Peyer's patch (tissue), 4 donors: ENCODE measurements at regions not wholly inside any gene's neighbourhood (a gene's known extent, or its start where the extent isn't known, plus 50 kb on each side); places are given as distances from the start of the nearest gene placed in this dataset.

Experiments
- DNase-seq, 3 donors: peaks; one replicate each; pipeline ENCODE4 v3.0.0-alpha.2; 2017 to 2019
- H3K27ac ChIP-seq, 4 donors: fragments of 200-600 bp; sonication (generic); one replicate each; pipeline ENCODE4 v1.5.1; 2016 to 2019
- H3K27me3 ChIP-seq, 2 donors: fragments of 200-600 bp; sonication (generic); one replicate each; pipeline ENCODE4 v1.5.1; 2019
- H3K36me3 ChIP-seq, 3 donors: fragments of 200-600 bp; sonication (generic); one replicate each; pipeline ENCODE4 v1.5.1; 2016 to 2019
- H3K4me1 ChIP-seq, 4 donors: fragments of 200-600 bp; sonication (generic); one replicate each; pipeline ENCODE4 v1.5.1; 2016 to 2019
- H3K4me3 ChIP-seq, 4 donors: fragments of 200-600 bp; sonication (generic); 1 replicate in 3 of 4; 2 replicates in 1 of 4; pipeline ENCODE4 v1.5.1; 2016 to 2019; ENCODE audit warnings: mild to moderate bottlenecking in 1 of 4
- H3K9me3 ChIP-seq, 4 donors: fragments of 200-600 bp; sonication (generic); one replicate each; pipeline ENCODE4 v1.5.1; 2016 to 2019; ENCODE audit warnings: mild to moderate bottlenecking in 1 of 4
- CTCF ChIP-seq, 6 experiments: fragments of 450-650 bp in 4 of 6; fragments of 200-600 bp in 2 of 6; sonication (generic) in 1 of 6; IDR thresholded peaks; one replicate each; pipeline ENCODE4 v1.5.1; 2017 to 2019; ENCODE audit warnings: antibody characterized with exemption in 6 of 6, mild to moderate bottlenecking in 3 of 6, moderate library complexity in 1 of 6
- POLR2A ChIP-seq, 2 donors: fragments of 450-650 bp; IDR thresholded peaks; one replicate each; pipeline ENCODE4 v1.5.1; 2017; ENCODE audit warnings: antibody characterized with exemption in 2 of 2, mild to moderate bottlenecking in 2 of 2, moderate library complexity in 2 of 2

GRCh38 chr6:22747571-22747970, 178.2 kb downstream of the HDGFL1 start:
- no peak overlapping the region for H3K27ac ChIP-seq
- no peaks in the 10 kb centered on the region for H3K27me3 ChIP-seq
- DNase-seq, result no peak
- TF ChIP-seq CTCF (IDR thresholded peaks at IDR 0.05) (no peak), POLR2A (IDR thresholded peaks at IDR 0.05) (no peak)
- no peak overlapping the region for H3K4me3 ChIP-seq
- H3K4me1 ChIP-seq, result no peaks in the 10 kb centered on the region
- no peaks in the 10 kb centered on the region for H3K36me3 ChIP-seq
- H3K9me3 ChIP-seq, result no peaks in the 10 kb centered on the region

GRCh38 chr6:22748681-22749080, 179.3 kb downstream of the HDGFL1 start:
- Histone ChIP-seq H3K27ac (no peak overlapping the region), H3K27me3 (no peaks in the 10 kb centered on the region), H3K9me3 (no peaks in the 10 kb centered on the region), H3K4me1 (no peaks in the 10 kb centered on the region), H3K36me3 (no peaks in the 10 kb centered on the region), H3K4me3 (no peak overlapping the region)
- no peak for DNase-seq
- TF ChIP-seq CTCF (IDR thresholded peaks at IDR 0.05), result no peak
- TF ChIP-seq POLR2A (IDR thresholded peaks at IDR 0.05), result no peak

- no peak for DNase-seq
Measured at GRCh38 chr6:22749696-22750095, 180.3 kb downstream of the HDGFL1 start.

GRCh38 chr6:22751223-22751622, 181.9 kb downstream of the HDGFL1 start:
- H3K27ac ChIP-seq, result no peak overlapping the region
- DNase-seq, result no peak
- H3K4me3 ChIP-seq, result no peak overlapping the region
- H3K36me3 ChIP-seq, result no peaks in the 10 kb centered on the region
- no peaks in the 10 kb centered on the region for H3K4me1 ChIP-seq
- H3K9me3 ChIP-seq, result no peaks in the 10 kb centered on the region
- no peaks in the 10 kb centered on the region for H3K27me3 ChIP-seq
- no peak for TF ChIP-seq CTCF (IDR thresholded peaks at IDR 0.05)
- TF ChIP-seq POLR2A (IDR thresholded peaks at IDR 0.05), result no peak

More at GRCh38 chr6:22749696-22750095, 180.3 kb downstream of the HDGFL1 start:
- no peaks in the 10 kb centered on the region for H3K27me3 ChIP-seq
- TF ChIP-seq POLR2A (IDR thresholded peaks at IDR 0.05) (no peak), CTCF (IDR thresholded peaks at IDR 0.05) (no peak)
- no peak overlapping the region for H3K27ac ChIP-seq
- H3K4me3 ChIP-seq, result no peak overlapping the region
- H3K36me3 ChIP-seq, result no peaks in the 10 kb centered on the region
- no peaks in the 10 kb centered on the region for H3K4me1 ChIP-seq
- H3K9me3 ChIP-seq, result no peaks in the 10 kb centered on the region

- H3K9me3 ChIP-seq, result no peaks in the 10 kb centered on the region
- TF ChIP-seq POLR2A (IDR thresholded peaks at IDR 0.05) (no peak), CTCF (IDR thresholded peaks at IDR 0.05) (no peak)
- no peaks in the 10 kb centered on the region for H3K36me3 ChIP-seq
- H3K4me1 ChIP-seq, result no peaks in the 10 kb centered on the region
- no peaks in the 10 kb centered on the region for H3K27me3 ChIP-seq
- no peak for DNase-seq
- H3K27ac ChIP-seq, result no peak overlapping the region
- no peak overlapping the region for H3K4me3 ChIP-seq
Measured at GRCh38 chr6:22752522-22752921, 183.2 kb downstream of the HDGFL1 start.

- no peak for DNase-seq
- no peaks in the 10 kb centered on the region for H3K4me1 ChIP-seq
- TF ChIP-seq CTCF (IDR thresholded peaks at IDR 0.05), result no peak
- TF ChIP-seq POLR2A (IDR thresholded peaks at IDR 0.05), result no peak
Measured at GRCh38 chr6:22754061-22754460, 184.7 kb downstream of the HDGFL1 start.

More at GRCh38 chr6:22754061-22754460, 184.7 kb downstream of the HDGFL1 start:
- H3K27ac ChIP-seq, result no peak overlapping the region
- H3K9me3 ChIP-seq, result no peaks in the 10 kb centered on the region
- no peaks in the 10 kb centered on the region for H3K27me3 ChIP-seq
- H3K36me3 ChIP-seq, result no peaks in the 10 kb centered on the region
- no peak overlapping the region for H3K4me3 ChIP-seq
